Psoas muscle (tissue), 7 donors: ENCODE measurements at regions not wholly inside any gene's neighbourhood (a gene's known extent, or its start where the extent isn't known, plus 50 kb on each side); places are given as distances from the start of the nearest gene placed in this dataset.

Experiments
- ATAC-seq, 4 donors: fragments of 200-7000 bp; cut with Tn5 transposase; one replicate each; pipeline ENCODE4 v1.9.1; 2020; ENCODE audit warnings: moderate library complexity in 3 of 4, mild to moderate bottlenecking in 2 of 4
- DNase-seq, 2 donors: peaks; one replicate each; pipeline ENCODE4 v3.0.0-alpha.2; 2020
- H3K27ac ChIP-seq: fragments of 200-600 bp; one replicate; pipeline ENCODE4 v1.8.0; 2022
- H3K27me3 ChIP-seq, 3 donors: fragments of 200-600 bp in 1 of 3; one replicate each; pipeline versions ENCODE4 v1.6.1 to v1.8.0; 2013 to 2022; ENCODE audit warnings: low read length in 2 of 3, mild to moderate bottlenecking in 2 of 3, moderate library complexity in 1 of 3; ENCODE audit not compliant: insufficient read depth in 3 of 3
- H3K36me3 ChIP-seq, 2 donors: fragments of 200-600 bp in 1 of 2; one replicate each; pipeline versions ENCODE4 v1.6.1 to v1.8.0; 2013 to 2022; ENCODE audit warnings: low read depth in 1 of 2, mild to moderate bottlenecking in 1 of 2, moderate library complexity in 1 of 2; ENCODE audit not compliant: insufficient read depth in 1 of 2
- H3K4me1 ChIP-seq: fragments of 200-600 bp; one replicate; pipeline ENCODE4 v1.8.0; 2022
- H3K4me3 ChIP-seq: fragments of 200-600 bp; one replicate; pipeline ENCODE4 v1.8.0; 2022; ENCODE audit warnings: mild to moderate bottlenecking
- H3K9me3 ChIP-seq: fragments of 200-600 bp; one replicate; pipeline ENCODE4 v1.8.0; 2022
- WGBS, 3 donors: extraction: QIAGEN DNeasy Blood & Tissue Kit; methylation state at CpG; one replicate each; pipeline versions ENCODE4 v1.1.6 to v1.1.7; 2013; 5-methylcytosine and 5-hydroxymethylcytosine counted together
- intact Hi-C, 2 donors: fragments of 100-400 bp; cut with DNase I; formaldehyde crosslinking; loops; one replicate each; pipeline versions ENCODE4 v1.11.0 to v1.14.2; 2022
- TF ChIP-seq, protein P1 (sequence below): fragments of 200-600 bp; IDR thresholded peaks from one replicate; pipeline ENCODE4 v1.8.0; 2022; ENCODE audit warnings: antibody characterized with exemption
- donor health status: healthy with polysubstance abuse.
- donor health status: DM: no; HTN: no; CAD: no; lungs with moderate emphysema.
- donor health status: Bipolar disorder and iron deficiency.
- donor health status: healthy.
- donor health status: DM: yes; HTN: yes; CAD: no.
- donor health status: DM: no; HTN: no; CAD: no.
- donor health status: DM: yes; HTN: yes; CAD: no.

DNA sequence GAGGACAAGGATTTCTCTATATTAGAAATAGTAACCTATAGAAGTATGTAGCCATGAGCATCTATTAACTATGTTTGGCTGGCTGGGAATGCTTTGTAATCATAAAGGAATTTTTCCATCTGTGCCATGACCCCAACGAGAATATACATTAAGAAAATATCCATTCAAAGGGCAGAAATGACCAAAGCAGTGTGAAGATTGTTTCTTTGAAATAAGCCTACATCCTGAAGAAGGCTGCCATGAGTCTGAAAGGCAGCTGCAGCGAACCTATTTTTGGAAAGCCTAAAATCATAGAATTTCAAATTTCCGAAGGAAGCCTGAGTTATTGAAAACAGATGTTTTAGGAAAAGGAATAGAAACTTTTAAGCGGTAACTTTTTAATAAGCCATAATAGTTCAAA is 244.2 kb upstream of the FOXK1 start:
- intact Hi-C loops: no loop called here
- TF ChIP-seq, protein P1, sequence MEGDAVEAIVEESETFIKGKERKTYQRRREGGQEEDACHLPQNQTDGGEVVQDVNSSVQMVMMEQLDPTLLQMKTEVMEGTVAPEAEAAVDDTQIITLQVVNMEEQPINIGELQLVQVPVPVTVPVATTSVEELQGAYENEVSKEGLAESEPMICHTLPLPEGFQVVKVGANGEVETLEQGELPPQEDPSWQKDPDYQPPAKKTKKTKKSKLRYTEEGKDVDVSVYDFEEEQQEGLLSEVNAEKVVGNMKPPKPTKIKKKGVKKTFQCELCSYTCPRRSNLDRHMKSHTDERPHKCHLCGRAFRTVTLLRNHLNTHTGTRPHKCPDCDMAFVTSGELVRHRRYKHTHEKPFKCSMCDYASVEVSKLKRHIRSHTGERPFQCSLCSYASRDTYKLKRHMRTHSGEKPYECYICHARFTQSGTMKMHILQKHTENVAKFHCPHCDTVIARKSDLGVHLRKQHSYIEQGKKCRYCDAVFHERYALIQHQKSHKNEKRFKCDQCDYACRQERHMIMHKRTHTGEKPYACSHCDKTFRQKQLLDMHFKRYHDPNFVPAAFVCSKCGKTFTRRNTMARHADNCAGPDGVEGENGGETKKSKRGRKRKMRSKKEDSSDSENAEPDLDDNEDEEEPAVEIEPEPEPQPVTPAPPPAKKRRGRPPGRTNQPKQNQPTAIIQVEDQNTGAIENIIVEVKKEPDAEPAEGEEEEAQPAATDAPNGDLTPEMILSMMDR: no peak
- H3K4me3 ChIP-seq: no peak overlapping the region
- H3K36me3 ChIP-seq: no peaks in the 10 kb centered on the region
- DNase-seq (no peak), ATAC-seq (no peak)
- no peaks in the 10 kb centered on the region for H3K9me3 ChIP-seq
- no peaks in the 10 kb centered on the region for H3K4me1 ChIP-seq
- H3K27me3 ChIP-seq: no peaks in the 10 kb centered on the region
- 19 to 29% (median 21%) methylated on average over 4 of the region's 4 CpGs for WGBS, 3 donors
- H3K27ac ChIP-seq: no peak overlapping the region

DNA sequence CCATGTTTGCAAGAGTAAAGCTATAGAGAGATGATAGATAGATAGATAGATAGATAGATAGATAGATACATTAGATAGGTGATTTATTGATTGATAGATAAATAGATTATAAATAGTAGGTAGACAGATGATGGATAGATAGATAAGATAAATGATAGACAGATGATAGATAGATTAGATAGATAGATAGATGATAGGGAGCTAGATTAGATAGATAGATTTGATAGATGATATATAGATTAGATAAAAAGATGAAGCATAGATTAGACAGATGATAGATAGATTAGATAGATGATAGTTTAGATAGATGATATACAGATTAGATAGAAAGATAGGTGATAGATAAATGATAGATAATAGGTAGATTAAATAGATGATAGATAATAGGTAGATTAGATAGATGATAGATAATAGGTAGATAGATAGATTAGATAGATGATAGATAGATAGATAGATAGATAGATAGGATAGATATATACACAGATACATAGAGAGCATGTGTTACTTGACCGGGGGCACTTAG is 243.3 kb upstream of the FOXK1 start:
- WGBS, 3 donors: 84 to 94% (median 85%) methylated on average over 1 of the region's 1 CpG

DNA sequence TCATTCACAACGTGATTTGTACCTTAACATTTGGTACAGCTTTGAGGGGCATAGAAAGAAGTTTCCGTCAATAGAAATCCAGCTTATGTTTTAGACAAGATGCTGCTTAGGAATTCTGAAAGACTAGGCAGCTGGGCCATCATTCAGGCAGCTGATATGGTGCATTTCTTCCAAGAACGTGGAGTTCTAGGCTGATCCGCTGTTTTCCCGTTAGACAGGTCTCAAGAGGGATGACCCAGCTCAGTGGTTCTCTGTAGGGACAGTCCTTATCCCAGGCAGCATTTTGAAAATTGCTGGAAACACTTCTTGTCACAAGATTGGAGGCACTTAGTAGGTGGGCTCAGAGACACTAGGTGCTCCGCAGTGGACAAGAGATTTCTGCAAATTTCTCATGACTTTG is 242.7 kb upstream of the FOXK1 start:
- no peaks in the 10 kb centered on the region for H3K4me1 ChIP-seq
- TF ChIP-seq, protein P1: no peak
- no peaks in the 10 kb centered on the region for H3K9me3 ChIP-seq
- H3K4me3 ChIP-seq: no peak overlapping the region
- no peak for DNase-seq
- 52 to 62% (median 53%) methylated on average over 6 of the region's 6 CpGs for WGBS, 3 donors
- intact Hi-C loops: no loop called here
- no peak overlapping the region for H3K27ac ChIP-seq
- no peaks in the 10 kb centered on the region for H3K27me3 ChIP-seq
- H3K36me3 ChIP-seq: no peaks in the 10 kb centered on the region
- no peak for ATAC-seq

More for the DNA sequence above, 243.3 kb upstream of the FOXK1 start:
- TF ChIP-seq, protein P1: no peak
- H3K4me1 ChIP-seq: no peaks in the 10 kb centered on the region
- H3K9me3 ChIP-seq: no peaks in the 10 kb centered on the region
- DNase-seq (no peak), ATAC-seq (no peak)
- no peak overlapping the region for H3K27ac ChIP-seq
- H3K4me3 ChIP-seq: no peak overlapping the region
- intact Hi-C loops: no loop called here
- H3K36me3 ChIP-seq: no peaks in the 10 kb centered on the region
- no peaks in the 10 kb centered on the region for H3K27me3 ChIP-seq

DNA sequence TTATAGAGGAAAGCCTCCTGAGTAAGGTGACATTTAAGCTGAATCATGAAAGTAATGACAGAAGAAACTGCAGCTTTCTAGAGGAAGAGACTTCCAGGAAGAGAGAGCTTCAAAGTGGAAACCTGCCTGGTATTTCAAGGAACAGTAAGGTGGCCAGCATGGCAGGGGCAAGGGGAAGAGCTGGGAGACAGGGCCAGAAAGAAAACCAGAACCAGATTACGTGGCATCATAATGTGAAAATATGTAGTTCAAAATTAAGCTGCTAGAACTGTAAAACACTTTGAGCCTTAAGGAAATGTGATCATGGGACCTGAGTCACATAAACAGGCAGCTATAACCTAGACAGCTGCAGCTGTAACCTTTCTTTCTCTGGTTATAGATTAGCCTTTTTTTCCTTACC is 238.0 kb upstream of the FOXK1 start:
- intact Hi-C loops: no loop called here
- Histone ChIP-seq H3K9me3 (no peaks in the 10 kb centered on the region), H3K27ac (no peak overlapping the region), H3K27me3 (no peaks in the 10 kb centered on the region), H3K4me1 (no peaks in the 10 kb centered on the region), H3K36me3 (no peaks in the 10 kb centered on the region), H3K4me3 (no peak overlapping the region)
- DNase-seq (no peak), ATAC-seq (no peak)
- WGBS, 3 donors: 23 to 75% (median 62%) methylated on average over 1 of the region's 1 CpG
- TF ChIP-seq, protein P1: no peak

DNA sequence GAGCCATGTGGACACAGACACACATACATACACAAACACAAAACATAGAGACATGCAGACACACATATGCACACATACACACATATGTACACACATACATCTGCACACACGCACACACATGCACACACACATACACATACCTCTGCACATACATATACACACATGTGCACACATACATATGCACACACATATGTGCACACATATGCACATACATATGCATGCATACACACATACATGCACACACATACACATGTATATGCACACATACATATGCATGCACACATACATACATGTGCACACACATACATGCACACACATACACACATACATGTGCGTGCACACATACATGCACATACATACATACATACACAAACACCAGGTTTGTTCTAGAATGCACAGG is 236.3 kb upstream of the FOXK1 start:
- H3K9me3 ChIP-seq: no peaks in the 10 kb centered on the region
- no peaks in the 10 kb centered on the region for H3K36me3 ChIP-seq
- no peak for ATAC-seq
- H3K27me3 ChIP-seq: no peaks in the 10 kb centered on the region
- no peaks in the 10 kb centered on the region for H3K4me1 ChIP-seq
- no peak for DNase-seq
- TF ChIP-seq, protein P1: no peak
- 86 to 98% (median 96%) methylated on average over 2 of the region's 2 CpGs for WGBS, 3 donors
- intact Hi-C loops: no loop called here
- no peak overlapping the region for H3K27ac ChIP-seq
- no peak overlapping the region for H3K4me3 ChIP-seq
